ENCODE measurements at regions not wholly inside any gene's neighbourhood (a gene's known extent, or its start where the extent isn't known, plus 50 kb on each side); places are given as distances from the start of the nearest gene placed in this dataset.
"Not testable (repeated sequence)": the region's sequence is repeated elsewhere in the genome, so short reads cannot be mapped to it uniquely, and the experiment has no call there.

DNA sequence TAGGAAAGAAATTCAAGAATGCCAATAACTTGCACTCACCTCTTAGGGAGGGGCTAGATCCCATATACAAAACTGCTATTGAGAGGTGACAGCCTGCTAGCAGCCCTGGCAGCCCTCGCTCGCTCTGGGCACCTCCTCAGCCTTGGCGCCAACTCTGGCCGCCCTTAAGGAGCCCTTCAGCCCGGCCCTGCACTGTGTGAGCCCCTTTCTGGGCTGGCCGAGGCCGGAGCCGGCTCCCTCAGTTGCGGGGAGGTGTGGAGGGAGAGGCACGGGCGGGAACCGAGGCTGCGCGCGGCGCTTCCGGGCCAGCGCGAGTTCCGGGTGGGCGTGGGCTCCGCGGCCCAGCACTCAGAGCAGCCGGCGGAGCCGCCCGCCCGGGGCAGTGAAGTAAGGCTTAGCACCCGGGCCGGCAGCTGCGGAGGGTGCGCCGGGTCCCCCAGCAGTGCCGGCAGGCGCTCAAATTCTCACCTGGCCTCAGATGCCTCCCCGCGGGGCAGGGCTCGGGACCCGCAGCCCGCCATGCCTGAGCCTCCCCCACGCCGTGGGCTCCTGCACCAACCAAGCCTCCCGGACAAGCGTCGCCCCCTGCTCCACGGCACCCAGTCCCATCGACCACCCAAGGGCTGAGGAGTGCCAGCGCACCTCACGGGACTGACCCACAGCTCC is 329.9 kb downstream of the FAM181B start:
- Histone ChIP-seq H3K4me3 (ENCODE audit: low read depth, low read length) (no peak overlapping the region), H3K27me3 (ENCODE audit: control insufficient read depth, insufficient read depth, low read length) (no peaks in the 10 kb centered on the region), H3K36me3 (ENCODE audit: control insufficient read depth, insufficient read depth, low read length) (no peaks in the 10 kb centered on the region)
- TF ChIP-seq, protein P1, sequence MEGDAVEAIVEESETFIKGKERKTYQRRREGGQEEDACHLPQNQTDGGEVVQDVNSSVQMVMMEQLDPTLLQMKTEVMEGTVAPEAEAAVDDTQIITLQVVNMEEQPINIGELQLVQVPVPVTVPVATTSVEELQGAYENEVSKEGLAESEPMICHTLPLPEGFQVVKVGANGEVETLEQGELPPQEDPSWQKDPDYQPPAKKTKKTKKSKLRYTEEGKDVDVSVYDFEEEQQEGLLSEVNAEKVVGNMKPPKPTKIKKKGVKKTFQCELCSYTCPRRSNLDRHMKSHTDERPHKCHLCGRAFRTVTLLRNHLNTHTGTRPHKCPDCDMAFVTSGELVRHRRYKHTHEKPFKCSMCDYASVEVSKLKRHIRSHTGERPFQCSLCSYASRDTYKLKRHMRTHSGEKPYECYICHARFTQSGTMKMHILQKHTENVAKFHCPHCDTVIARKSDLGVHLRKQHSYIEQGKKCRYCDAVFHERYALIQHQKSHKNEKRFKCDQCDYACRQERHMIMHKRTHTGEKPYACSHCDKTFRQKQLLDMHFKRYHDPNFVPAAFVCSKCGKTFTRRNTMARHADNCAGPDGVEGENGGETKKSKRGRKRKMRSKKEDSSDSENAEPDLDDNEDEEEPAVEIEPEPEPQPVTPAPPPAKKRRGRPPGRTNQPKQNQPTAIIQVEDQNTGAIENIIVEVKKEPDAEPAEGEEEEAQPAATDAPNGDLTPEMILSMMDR (IDR thresholded peaks at IDR 0.05; ENCODE audit: insufficient read depth, low read depth, low read length), result no peak
- ChIA-PET CTCF (no interaction called here), POLR2A (no interaction called here)
- no peak for DNase-seq (ENCODE audit: low read depth)

DNA sequence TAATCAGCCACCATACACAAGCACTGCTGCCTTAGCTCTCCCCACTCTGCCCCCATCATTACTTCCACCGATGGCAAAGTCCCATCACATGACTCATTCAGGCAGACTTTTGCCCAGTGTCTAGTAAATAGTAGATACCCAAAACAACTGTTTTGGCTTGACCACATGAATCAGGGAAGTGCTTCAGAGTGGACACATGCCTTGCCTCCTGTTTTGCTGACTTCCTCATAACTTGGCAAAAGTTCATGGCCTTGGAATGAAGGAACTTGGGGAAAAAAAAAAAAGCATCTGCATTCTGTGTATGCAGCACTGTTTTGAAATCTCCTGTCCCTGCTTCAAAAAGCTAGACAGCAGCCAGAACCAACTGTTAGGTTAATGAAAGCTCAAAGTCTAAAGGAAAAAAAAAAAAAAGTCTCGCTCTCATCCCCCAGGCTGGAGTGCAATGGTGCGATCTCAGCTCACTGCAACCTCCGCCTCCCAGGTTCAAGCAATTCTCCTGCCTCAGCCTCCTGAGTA is 335.3 kb downstream of the FAM181B start:
- ChIA-PET CTCF (interaction anchor here (1.5 kb wide), 1 partner anchor 8 kb away, joined by 4 read pairs; no protein-coding TSS in a partner anchor), POLR2A (no interaction called here)
- no peak overlapping the region for H3K4me3 ChIP-seq (ENCODE audit: low read depth, low read length)
- no peaks in the 10 kb centered on the region for H3K36me3 ChIP-seq (ENCODE audit: control insufficient read depth, insufficient read depth, low read length)
- H3K27me3 ChIP-seq (ENCODE audit: control insufficient read depth, insufficient read depth, low read length), result no peaks in the 10 kb centered on the region
- TF ChIP-seq, protein P1 (IDR thresholded peaks at IDR 0.05; ENCODE audit: insufficient read depth, low read depth, low read length), result no peak
- no peak for DNase-seq (ENCODE audit: low read depth)

DNA sequence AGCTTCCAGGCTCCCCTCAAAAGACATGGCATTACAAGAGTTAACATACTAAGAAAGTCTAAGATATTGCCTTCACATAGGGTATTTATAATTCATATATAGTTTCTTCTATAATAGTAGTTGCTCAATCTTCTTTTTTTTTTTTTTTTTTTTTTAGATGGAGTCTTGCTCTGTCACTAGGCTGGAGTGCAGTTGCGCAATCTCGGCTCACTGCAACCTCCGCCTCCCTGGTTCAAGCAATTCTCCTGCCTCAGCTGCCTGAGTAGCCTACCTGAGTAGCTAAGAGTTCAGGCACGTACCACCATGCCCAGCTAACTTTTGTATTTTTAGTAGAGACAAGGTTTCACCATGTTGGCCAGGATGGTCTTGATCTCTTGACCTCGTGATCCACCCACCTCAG is 337.0 kb downstream of the FAM181B start:
- H3K4me3 ChIP-seq (ENCODE audit: low read depth, low read length); POLR2A ChIA-PET; DNase-seq (ENCODE audit: low read depth); CTCF ChIA-PET; H3K27me3 ChIP-seq (ENCODE audit: control insufficient read depth, insufficient read depth, low read length); H3K36me3 ChIP-seq (ENCODE audit: control insufficient read depth, insufficient read depth, low read length): not testable (repeated sequence)

DNA sequence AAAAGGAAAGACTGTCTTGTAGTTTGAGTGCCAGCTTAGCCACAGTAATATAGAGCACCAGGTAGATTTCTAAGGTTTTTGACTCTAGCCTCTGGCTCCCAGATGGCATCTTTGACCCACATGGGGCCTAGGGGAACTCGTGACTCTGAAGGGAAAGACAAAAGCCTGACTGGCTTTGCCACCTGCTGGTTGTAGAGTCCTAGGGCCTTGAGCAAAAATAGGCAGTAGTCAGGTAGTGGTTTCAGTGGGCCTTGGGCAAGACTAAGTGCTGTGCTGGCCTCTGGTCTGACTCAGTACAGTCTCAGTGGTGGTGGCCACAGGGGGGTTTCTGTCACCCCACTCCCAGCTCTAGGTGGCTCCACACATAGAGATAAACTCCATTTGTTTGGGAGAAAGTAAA is 349.4 kb downstream of the FAM181B start:
- POLR2A ChIA-PET, result no interaction called here

DNA sequence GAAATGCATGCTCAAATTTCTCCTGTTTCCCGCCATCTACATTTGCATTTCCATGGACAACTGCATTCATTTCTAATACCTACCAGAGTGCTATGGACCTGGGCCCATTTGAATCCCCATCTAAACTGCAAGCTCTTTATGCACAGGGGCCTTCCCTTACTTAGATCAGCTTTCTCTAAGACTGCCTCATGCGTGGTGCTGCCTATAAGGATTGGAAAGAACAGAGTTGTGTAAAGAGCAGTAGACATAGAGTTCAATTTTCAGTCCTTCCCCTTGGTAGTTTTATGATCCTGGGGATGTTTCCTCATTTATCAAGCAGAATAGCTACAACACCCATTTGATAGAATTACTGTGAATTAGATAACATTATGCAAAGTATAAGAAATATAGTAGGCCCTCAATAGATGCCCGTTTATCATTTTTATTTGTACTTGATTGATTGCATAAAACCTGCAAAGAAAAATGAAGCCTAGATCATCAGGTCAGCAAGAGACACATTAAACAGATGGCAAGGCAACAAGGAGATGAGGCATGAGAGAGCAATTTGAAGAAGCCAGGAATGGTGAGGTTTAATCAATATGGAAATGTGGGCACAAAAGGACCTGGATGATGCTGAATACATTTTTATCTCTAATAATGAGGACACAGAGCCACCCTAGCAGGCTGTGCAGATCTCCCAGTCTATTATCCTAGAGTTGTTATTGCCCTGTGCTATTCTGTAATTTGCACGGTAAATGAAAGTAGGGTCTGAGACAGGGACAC is 359.7 kb downstream of the FAM181B start:
- no peak overlapping the region for H3K4me3 ChIP-seq (ENCODE audit: low read depth, low read length)
- no peak for DNase-seq (ENCODE audit: low read depth)
- H3K36me3 ChIP-seq (ENCODE audit: control insufficient read depth, insufficient read depth, low read length), result no peaks in the 10 kb centered on the region
- POLR2A ChIA-PET, result no interaction called here
- TF ChIP-seq, protein P1 (IDR thresholded peaks at IDR 0.05; ENCODE audit: insufficient read depth, low read depth, low read length), result no peak
- CTCF ChIA-PET, result no interaction called here
- no peaks in the 10 kb centered on the region for H3K27me3 ChIP-seq (ENCODE audit: control insufficient read depth, insufficient read depth, low read length)

More for the DNA sequence above, 349.4 kb downstream of the FAM181B start:
- H3K4me3 ChIP-seq (ENCODE audit: low read depth, low read length), result no peak overlapping the region
- no peaks in the 10 kb centered on the region for H3K27me3 ChIP-seq (ENCODE audit: control insufficient read depth, insufficient read depth, low read length)
- no peak for DNase-seq (ENCODE audit: low read depth)
- TF ChIP-seq, protein P1 (IDR thresholded peaks at IDR 0.05; ENCODE audit: insufficient read depth, low read depth, low read length), result no peak
- CTCF ChIA-PET, result no interaction called here
- no peaks in the 10 kb centered on the region for H3K36me3 ChIP-seq (ENCODE audit: control insufficient read depth, insufficient read depth, low read length)
